Epithelial cell of prostate (primary cell): ENCODE measurements at regions not wholly inside any gene's neighbourhood (a gene's known extent, or its start where the extent isn't known, plus 50 kb on each side); places are given as distances from the start of the nearest gene placed in this dataset.

Experiments
- DNase-seq: peaks from one replicate; pipeline ENCODE4 v3.0.0-alpha.2; 2011; ENCODE audit warnings: low read depth, low spot score
- H3K27ac ChIP-seq: fragments of 450-650 bp; 2 replicates; pipeline ENCODE4 v1.5.1; 2017; ENCODE audit warnings: mild to moderate bottlenecking

GRCh38 chr4:23364167-23364566 lies 525.7 kb downstream of the PPARGC1A start:
- H3K27ac ChIP-seq: no peak overlapping the region
- no peak for DNase-seq

GRCh38 chr4:23361453-23361852 lies 528.4 kb downstream of the PPARGC1A start:
- no peak overlapping the region for H3K27ac ChIP-seq
- DNase-seq: no peak

GRCh38 chr4:23360718-23361117 lies 529.1 kb downstream of the PPARGC1A start:
- DNase-seq: no peak
- H3K27ac ChIP-seq: no peak overlapping the region

GRCh38 chr4:23355258-23355657 lies 534.6 kb downstream of the PPARGC1A start:
- H3K27ac ChIP-seq: no peak overlapping the region
- no peak for DNase-seq

GRCh38 chr4:23353200-23353599 lies 536.6 kb downstream of the PPARGC1A start:
- DNase-seq: no peak
- no peak overlapping the region for H3K27ac ChIP-seq

GRCh38 chr4:23348789-23349498 lies 540.9 kb downstream of the PPARGC1A start:
- DNase-seq: no peak
- H3K27ac ChIP-seq: no peak overlapping the region

GRCh38 chr4:23337292-23337691 lies 552.6 kb downstream of the PPARGC1A start:
- no peak overlapping the region for H3K27ac ChIP-seq
- DNase-seq: no peak

GRCh38 chr4:23333946-23334878 lies 555.6 kb downstream of the PPARGC1A start:
- peak; percentile 73 for DNase-seq

GRCh38 chr4:23333556-23333945 lies 556.3 kb downstream of the PPARGC1A start:
- H3K27ac ChIP-seq: peak overlapping the region; percentile 21
- peak; percentile 45 for DNase-seq

More at GRCh38 chr4:23333946-23334878, 555.6 kb downstream of the PPARGC1A start:
- peak overlapping the region; percentile 21 for H3K27ac ChIP-seq

- no peak for DNase-seq
Observed at GRCh38 chr4:23332313-23332712, 557.5 kb downstream of the PPARGC1A start.

GRCh38 chr4:23327120-23327519 lies 562.7 kb downstream of the PPARGC1A start:
- DNase-seq: no peak
- H3K27ac ChIP-seq: no peak overlapping the region

More at GRCh38 chr4:23332313-23332712, 557.5 kb downstream of the PPARGC1A start:
- H3K27ac ChIP-seq: no peak overlapping the region

- peak; percentile 46 for DNase-seq
- no peak overlapping the region for H3K27ac ChIP-seq
Observed at GRCh38 chr4:23324021-23324690, 565.7 kb downstream of the PPARGC1A start.

- DNase-seq: no peak
- no peak overlapping the region for H3K27ac ChIP-seq
Observed at GRCh38 chr4:23323436-23323835, 566.4 kb downstream of the PPARGC1A start.

GRCh38 chr4:23322732-23323131 lies 567.1 kb downstream of the PPARGC1A start:
- no peak overlapping the region for H3K27ac ChIP-seq
- DNase-seq: no peak

- no peak overlapping the region for H3K27ac ChIP-seq
- no peak for DNase-seq
Observed at GRCh38 chr4:23320931-23321587, 568.8 kb downstream of the PPARGC1A start.

- no peak overlapping the region for H3K27ac ChIP-seq
- no peak for DNase-seq
Observed at GRCh38 chr4:23312686-23313085, 577.2 kb downstream of the PPARGC1A start.

GRCh38 chr4:23311983-23312382 lies 577.9 kb downstream of the PPARGC1A start:
- H3K27ac ChIP-seq: no peak overlapping the region
- no peak for DNase-seq

- no peak for DNase-seq
- no peak overlapping the region for H3K27ac ChIP-seq
Observed at GRCh38 chr4:23305026-23305425, 584.8 kb downstream of the PPARGC1A start.

- H3K27ac ChIP-seq: no peak overlapping the region
- no peak for DNase-seq
Observed at GRCh38 chr4:23298371-23298770, 591.5 kb downstream of the PPARGC1A start.

- DNase-seq: no peak
- H3K27ac ChIP-seq: no peak overlapping the region
Observed at GRCh38 chr4:23297327-23297726, 592.5 kb downstream of the PPARGC1A start.
